ENCODE measurements at regions not wholly inside any gene's neighbourhood (a gene's known extent, or its start where the extent isn't known, plus 50 kb on each side); places are given as distances from the start of the nearest gene placed in this dataset.

DNA sequence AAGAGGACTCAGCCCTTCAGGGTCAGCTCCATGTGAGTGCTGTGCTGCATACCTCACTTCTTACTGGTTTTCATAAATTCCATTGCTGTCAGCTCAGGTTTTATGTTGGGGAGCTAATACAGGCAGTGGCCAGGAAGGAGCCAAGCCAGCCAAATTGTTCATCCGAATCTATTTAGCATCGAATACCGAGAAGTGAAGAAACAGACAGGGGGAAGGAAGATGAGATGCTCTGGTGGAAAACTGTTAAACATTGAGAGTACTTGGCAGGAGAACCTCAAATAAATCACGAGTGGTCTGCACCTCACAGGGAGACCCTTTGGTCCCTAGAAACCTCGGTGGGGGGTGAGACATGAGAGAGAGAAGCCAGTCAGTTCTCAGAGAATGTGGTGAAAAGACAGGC, 196.0 kb upstream of the TMEM72 start:
- peak in 1 of 2 donors; percentile 18 for DNase-seq (ENCODE audit: low read depth in 2 of 2)
- TF ChIP-seq, protein P1, sequence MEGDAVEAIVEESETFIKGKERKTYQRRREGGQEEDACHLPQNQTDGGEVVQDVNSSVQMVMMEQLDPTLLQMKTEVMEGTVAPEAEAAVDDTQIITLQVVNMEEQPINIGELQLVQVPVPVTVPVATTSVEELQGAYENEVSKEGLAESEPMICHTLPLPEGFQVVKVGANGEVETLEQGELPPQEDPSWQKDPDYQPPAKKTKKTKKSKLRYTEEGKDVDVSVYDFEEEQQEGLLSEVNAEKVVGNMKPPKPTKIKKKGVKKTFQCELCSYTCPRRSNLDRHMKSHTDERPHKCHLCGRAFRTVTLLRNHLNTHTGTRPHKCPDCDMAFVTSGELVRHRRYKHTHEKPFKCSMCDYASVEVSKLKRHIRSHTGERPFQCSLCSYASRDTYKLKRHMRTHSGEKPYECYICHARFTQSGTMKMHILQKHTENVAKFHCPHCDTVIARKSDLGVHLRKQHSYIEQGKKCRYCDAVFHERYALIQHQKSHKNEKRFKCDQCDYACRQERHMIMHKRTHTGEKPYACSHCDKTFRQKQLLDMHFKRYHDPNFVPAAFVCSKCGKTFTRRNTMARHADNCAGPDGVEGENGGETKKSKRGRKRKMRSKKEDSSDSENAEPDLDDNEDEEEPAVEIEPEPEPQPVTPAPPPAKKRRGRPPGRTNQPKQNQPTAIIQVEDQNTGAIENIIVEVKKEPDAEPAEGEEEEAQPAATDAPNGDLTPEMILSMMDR (IDR thresholded peaks at IDR 0.05; ENCODE audit: low read depth, low read length): no peak
- H3K4me3 ChIP-seq (replicated peaks in 1 of 2; ENCODE audit: low read depth in 2 of 2, low read length in 2 of 2): no peak overlapping the region

DNA sequence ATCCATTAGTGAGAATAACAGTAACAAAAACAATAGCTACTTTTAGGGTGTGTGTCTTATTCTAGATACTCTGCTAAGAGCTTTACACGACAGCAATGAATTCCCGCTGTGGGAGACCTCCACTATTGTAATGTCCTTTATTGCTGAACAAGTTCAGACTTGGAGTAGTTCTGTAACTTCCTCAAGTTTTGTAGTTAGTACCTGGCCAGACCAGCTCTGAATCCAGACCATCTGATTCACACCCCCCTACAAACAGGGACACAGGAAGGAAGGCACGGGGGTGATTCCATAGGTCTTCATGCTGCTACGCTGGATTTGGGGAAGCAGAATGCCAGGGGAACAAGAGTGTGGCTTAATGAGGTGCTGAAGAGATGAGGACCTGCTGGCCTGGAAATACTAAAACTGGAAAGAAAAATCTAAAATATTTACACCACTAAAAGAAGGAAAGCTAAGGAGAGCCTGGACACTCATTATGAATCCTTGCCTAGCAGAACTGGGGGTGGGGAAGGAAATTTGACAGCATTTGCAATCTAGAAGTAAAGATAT, 194.6 kb upstream of the TMEM72 start:
- TF ChIP-seq, protein P1 (IDR thresholded peaks at IDR 0.05; ENCODE audit: low read depth, low read length): no peak
- DNase-seq (ENCODE audit: low read depth in 2 of 2): no peak
- H3K4me3 ChIP-seq (replicated peaks in 1 of 2; ENCODE audit: low read depth in 2 of 2, low read length in 2 of 2): no peak overlapping the region

- TF ChIP-seq, protein P1 (IDR thresholded peaks at IDR 0.05; ENCODE audit: low read depth, low read length): no peak
- no peak for DNase-seq (ENCODE audit: low read depth in 2 of 2)
- no peak overlapping the region for H3K4me3 ChIP-seq (replicated peaks in 1 of 2; ENCODE audit: low read depth in 2 of 2, low read length in 2 of 2)
Measured at GRCh38 chr10:44723082-44723481, 188.1 kb upstream of the TMEM72 start.

- peak; percentile 57 to 91 for DNase-seq (ENCODE audit: low read depth in 2 of 2)
- no peak overlapping the region for H3K4me3 ChIP-seq (replicated peaks in 1 of 2; ENCODE audit: low read depth in 2 of 2, low read length in 2 of 2)
- TF ChIP-seq, protein P1 (IDR thresholded peaks at IDR 0.05; ENCODE audit: low read depth, low read length): no peak
Measured at GRCh38 chr10:44723619-44724325, 187.4 kb upstream of the TMEM72 start.

DNA sequence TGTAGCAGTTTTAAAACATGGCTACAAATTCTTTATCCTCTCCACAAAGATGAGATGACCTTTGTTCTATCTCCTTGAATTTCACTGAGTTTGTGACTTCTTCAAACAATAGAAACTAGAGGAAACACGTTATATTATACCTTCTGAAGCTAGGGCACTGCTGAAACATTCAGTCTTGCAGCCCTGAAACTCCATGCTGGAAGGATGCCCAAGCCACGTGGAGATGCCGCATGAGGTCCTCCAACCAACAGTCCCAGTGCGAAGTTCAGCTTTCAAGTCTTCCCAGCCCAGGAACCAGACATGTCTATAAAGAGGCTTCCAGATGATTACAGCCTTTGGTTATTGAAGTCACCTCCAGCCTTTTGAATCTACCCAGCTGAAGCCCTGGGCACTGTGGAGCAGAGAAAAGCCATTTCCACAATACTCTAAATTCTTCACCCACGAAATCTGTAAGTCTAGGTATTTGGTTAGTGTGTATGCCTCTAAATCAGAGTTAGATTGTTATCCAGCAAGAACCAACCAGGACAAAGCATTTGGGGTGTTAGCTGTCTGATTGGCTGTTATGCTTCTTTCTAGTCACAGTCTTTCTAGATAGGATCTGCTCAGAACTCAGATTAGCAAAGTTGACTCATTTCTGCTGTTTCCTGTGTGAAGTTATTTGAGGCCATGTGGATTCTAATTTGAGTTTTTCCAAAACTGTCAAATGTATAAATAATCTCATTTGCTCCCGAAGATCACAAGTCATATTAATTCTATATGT, 186.5 kb upstream of the TMEM72 start:
- no peak overlapping the region for H3K4me3 ChIP-seq (replicated peaks in 1 of 2; ENCODE audit: low read depth in 2 of 2, low read length in 2 of 2)
- TF ChIP-seq, protein P1 (IDR thresholded peaks at IDR 0.05; ENCODE audit: low read depth, low read length): no peak
- peak; percentile 40 to 69 for DNase-seq (ENCODE audit: low read depth in 2 of 2)

- TF ChIP-seq, protein P1 (IDR thresholded peaks at IDR 0.05; ENCODE audit: low read depth, low read length): no peak
- no peak overlapping the region for H3K4me3 ChIP-seq (replicated peaks in 1 of 2; ENCODE audit: low read depth in 2 of 2, low read length in 2 of 2)
- DNase-seq (ENCODE audit: low read depth in 2 of 2): peak; percentile 36 to 41
Measured at GRCh38 chr10:44725404-44725803, 185.7 kb upstream of the TMEM72 start.
